Activated CD8-positive, alpha-beta memory T cell treated with anti-CD3 and anti-CD28 coated beads, Interleukin-2, amount 10 ng/mL, durations not matched to agents 7 days and 5 days (primary cell): ENCODE measurements at regions not wholly inside any gene's neighbourhood (a gene's known extent, or its start where the extent isn't known, plus 50 kb on each side); places are given as distances from the start of the nearest gene placed in this dataset.

Source experiments
- ATAC-seq: fragments of 150-1000 bp; cut with Tn5 transposase; one replicate; pipeline ENCODE4 v1.10.0; 2021; ENCODE audit warnings: moderate library complexity
- CTCF ChIA-PET: fragments of 350-600 bp; sonication (Branson Sonifier 250); formaldehyde crosslinking; loops from one replicate; lab custom pipeline; 2021; ENCODE audit warnings: antibody characterized with exemption; lab: Charles Lee
- DNase-seq: peaks from one replicate; pipeline ENCODE4 v3.0.0-alpha.2; 2020
- H3K27ac Mint-ChIP-seq: one replicate; pipeline ENCODE4 v1.8.0; 2021; ENCODE audit warnings: mild to moderate bottlenecking, mixed read lengths
- H3K27me3 Mint-ChIP-seq: one replicate; pipeline ENCODE4 v1.8.0; 2021; ENCODE audit warnings: mixed read lengths
- H3K36me3 Mint-ChIP-seq: one replicate; pipeline ENCODE4 v1.8.0; 2021; ENCODE audit warnings: mild to moderate bottlenecking, mixed read lengths
- H3K4me1 Mint-ChIP-seq: one replicate; pipeline ENCODE4 v1.8.0; 2021; ENCODE audit warnings: mixed read lengths
- H3K4me3 Mint-ChIP-seq: one replicate; pipeline ENCODE4 v1.8.0; 2021; ENCODE audit warnings: mild to moderate bottlenecking, moderate library complexity, mixed read lengths
- H3K9me3 Mint-ChIP-seq: one replicate; pipeline ENCODE4 v1.8.0; 2022; ENCODE audit warnings: low read depth, mixed read lengths

DNA sequence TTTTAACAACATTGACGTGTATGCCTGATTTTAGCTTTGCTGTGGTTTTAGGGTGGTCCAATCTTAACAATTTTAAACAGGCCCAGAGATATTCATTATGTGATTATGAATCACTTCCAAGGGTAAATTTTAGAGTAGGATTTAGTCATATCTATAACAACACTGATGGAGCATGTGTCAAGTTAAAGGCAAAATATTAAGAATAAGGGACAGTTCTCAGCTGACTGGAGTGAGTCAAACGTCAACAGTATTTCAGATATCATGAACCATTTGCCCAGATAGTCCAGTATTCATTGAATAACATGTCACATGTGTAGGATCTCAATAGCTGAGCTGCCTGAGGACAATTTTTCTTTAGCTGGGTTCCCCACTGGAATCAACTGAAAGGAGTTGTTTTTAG is 61.3 kb upstream of the VCX2 start:
- Mint-ChIP-seq H3K4me3 (no peak overlapping the region), H3K9me3 (no peaks in the 10 kb centered on the region), H3K27ac (no peak overlapping the region), H3K4me1 (no peaks in the 10 kb centered on the region), H3K36me3 (no peaks in the 10 kb centered on the region), H3K27me3 (no peaks in the 10 kb centered on the region)
- no peak for DNase-seq
- ATAC-seq = no peak
- CTCF ChIA-PET = no interaction called here

DNA sequence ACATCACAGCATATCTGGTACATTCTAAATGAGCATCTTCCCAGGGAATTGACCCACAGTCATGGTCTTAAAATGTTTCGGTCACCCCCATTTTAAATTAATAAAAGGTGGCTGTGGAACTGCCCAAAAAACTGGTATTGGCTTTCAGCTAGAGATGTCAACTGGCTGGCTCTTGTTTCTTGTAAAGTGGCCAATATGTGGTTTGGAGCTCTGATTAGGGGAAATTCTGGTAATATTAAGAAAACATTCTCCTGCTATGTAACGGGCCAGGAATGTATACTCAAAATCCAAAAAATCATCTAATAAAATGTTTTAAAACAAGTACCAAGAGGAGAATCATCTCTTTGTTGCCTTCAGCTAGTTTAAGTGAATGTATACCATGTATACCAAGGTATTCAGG is 62.0 kb upstream of the VCX2 start:
- ATAC-seq (no peak), DNase-seq (no peak)
- H3K4me3 Mint-ChIP-seq = no peak overlapping the region
- no peaks in the 10 kb centered on the region for H3K9me3 Mint-ChIP-seq
- H3K27me3 Mint-ChIP-seq = no peaks in the 10 kb centered on the region
- no peaks in the 10 kb centered on the region for H3K36me3 Mint-ChIP-seq
- CTCF ChIA-PET = no interaction called here
- H3K4me1 Mint-ChIP-seq = no peaks in the 10 kb centered on the region
- no peak overlapping the region for H3K27ac Mint-ChIP-seq

DNA sequence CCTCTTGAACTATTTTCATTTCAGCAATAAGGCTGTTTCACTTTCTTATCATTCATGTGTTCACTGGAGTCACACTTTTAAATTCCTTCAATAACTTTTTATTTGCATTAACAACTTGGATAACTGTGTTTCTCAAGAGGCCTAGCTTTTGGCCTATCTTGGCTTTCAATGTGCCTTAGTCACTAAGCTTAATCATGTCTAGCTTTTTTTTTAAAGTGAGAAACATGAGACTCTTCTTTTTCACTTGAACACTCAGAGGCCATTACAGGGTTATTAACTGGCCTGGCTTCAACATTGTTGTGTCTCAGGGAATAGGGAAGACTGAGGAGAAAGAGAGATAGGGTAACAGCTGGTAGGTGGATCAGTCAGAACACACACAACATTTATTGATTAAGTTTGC is 64.0 kb upstream of the VCX2 start:
- Mint-ChIP-seq H3K9me3 (no peaks in the 10 kb centered on the region), H3K4me1 (no peaks in the 10 kb centered on the region), H3K4me3 (no peak overlapping the region), H3K27me3 (no peaks in the 10 kb centered on the region), H3K36me3 (no peaks in the 10 kb centered on the region), H3K27ac (no peak overlapping the region)
- CTCF ChIA-PET = no interaction called here
- DNase-seq (no peak), ATAC-seq (no peak)

DNA sequence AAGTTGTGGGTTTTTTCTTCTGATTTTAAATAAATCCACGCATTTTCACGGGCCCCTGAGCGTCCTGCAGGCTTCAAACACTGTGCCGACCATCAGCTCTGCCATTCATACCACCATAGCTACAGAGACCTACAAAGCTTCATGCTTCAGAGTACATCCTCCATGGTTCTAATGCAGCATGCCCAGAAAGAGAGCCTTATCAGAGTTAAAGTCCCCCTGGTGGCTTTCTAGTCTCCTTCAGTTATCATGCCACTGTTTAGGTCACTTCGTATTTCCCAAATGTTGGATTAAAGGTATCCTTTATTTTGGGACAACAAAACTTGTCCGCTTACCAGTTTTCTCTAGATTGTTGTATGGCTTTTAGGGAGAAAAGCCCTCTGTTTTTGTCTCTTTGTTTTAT is 66.7 kb upstream of the VCX2 start:
- H3K4me3 Mint-ChIP-seq = no peak overlapping the region
- H3K9me3 Mint-ChIP-seq = no peaks in the 10 kb centered on the region
- H3K27me3 Mint-ChIP-seq = no peaks in the 10 kb centered on the region
- no peak for DNase-seq
- no peak for ATAC-seq
- H3K36me3 Mint-ChIP-seq = no peaks in the 10 kb centered on the region
- H3K27ac Mint-ChIP-seq = no peak overlapping the region
- no peaks in the 10 kb centered on the region for H3K4me1 Mint-ChIP-seq
- CTCF ChIA-PET = no interaction called here

DNA sequence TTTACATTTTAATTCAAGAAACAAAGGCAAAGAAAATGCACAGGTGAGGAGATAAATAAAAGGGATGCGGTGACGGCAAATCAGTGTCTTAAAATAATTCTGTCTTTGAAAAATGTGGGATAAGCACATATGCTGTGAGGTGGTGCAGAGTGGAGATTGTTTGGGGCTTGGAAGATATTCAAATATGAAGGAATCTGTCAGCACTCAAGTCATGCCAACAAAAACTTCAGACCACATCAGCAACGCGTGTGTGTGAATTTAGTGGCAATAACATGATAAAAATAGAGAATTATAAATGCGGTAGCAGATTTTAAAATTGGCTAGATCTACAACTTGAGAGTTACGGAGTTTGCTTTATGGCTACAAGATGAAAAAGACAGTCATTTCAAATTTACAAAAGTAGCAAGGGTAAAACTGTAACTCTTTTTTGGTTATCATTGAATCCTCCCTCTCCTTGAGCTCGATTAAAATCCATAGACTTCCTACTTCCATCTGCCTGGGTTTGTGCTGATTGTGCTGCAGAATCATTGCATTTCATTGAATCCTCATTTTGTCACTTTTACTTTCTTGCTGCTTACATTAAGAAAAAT is 71.5 kb upstream of the VCX2 start:
- no peaks in the 10 kb centered on the region for H3K27me3 Mint-ChIP-seq
- no peaks in the 10 kb centered on the region for H3K36me3 Mint-ChIP-seq
- H3K4me1 Mint-ChIP-seq = no peaks in the 10 kb centered on the region
- no peaks in the 10 kb centered on the region for H3K9me3 Mint-ChIP-seq
- H3K27ac Mint-ChIP-seq = no peak overlapping the region
- CTCF ChIA-PET = no interaction called here
- no peak overlapping the region for H3K4me3 Mint-ChIP-seq
- ATAC-seq (no peak), DNase-seq (no peak)

DNA sequence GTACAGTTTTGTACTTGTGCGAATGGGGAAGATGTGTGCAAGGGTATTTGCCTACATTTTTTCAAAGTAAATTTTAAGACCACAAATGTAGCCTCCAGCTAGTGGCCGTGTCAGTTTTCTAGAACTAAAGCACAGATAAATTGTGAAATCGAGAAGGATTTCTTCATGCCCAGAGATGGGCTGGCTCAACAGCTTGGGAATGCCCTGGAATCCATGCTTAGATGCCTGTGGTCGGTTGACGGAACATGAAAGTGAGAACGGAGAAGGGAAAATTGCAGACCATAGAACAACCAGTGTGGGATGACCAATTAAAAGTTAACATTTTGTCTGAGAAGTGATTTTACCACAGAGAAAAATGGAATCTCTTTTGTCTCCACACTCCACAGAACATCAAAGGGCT is 73.2 kb upstream of the VCX2 start:
- ATAC-seq = no peak
- no peaks in the 10 kb centered on the region for H3K9me3 Mint-ChIP-seq
- H3K4me3 Mint-ChIP-seq = no peak overlapping the region
- CTCF ChIA-PET = no interaction called here
- H3K27ac Mint-ChIP-seq = no peak overlapping the region
- no peaks in the 10 kb centered on the region for H3K36me3 Mint-ChIP-seq
- no peak for DNase-seq
- no peaks in the 10 kb centered on the region for H3K27me3 Mint-ChIP-seq
- no peaks in the 10 kb centered on the region for H3K4me1 Mint-ChIP-seq

DNA sequence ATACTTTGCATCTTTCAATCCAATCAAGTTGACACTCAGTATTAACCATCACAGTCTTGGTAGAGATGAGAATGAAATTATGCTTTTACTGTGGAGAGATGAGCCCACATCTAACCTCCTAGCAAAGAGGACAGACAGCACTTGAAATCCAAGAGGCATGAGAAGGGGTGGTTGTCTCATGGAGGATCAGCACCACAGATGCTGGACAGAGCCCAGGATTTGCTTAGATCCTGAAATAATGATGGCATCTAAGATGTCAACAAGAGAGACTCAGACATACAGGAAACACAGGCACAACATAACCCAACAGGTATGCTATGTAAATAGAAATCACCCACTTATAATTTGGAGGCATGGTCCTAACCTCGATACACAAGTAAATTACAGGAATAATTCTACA is 74.3 kb upstream of the VCX2 start:
- ATAC-seq = no peak
- CTCF ChIA-PET = no interaction called here
- no peak overlapping the region for H3K4me3 Mint-ChIP-seq
- no peaks in the 10 kb centered on the region for H3K36me3 Mint-ChIP-seq
- H3K27ac Mint-ChIP-seq = no peak overlapping the region
- no peaks in the 10 kb centered on the region for H3K27me3 Mint-ChIP-seq
- H3K9me3 Mint-ChIP-seq = no peaks in the 10 kb centered on the region
- no peaks in the 10 kb centered on the region for H3K4me1 Mint-ChIP-seq
- no peak for DNase-seq

DNA sequence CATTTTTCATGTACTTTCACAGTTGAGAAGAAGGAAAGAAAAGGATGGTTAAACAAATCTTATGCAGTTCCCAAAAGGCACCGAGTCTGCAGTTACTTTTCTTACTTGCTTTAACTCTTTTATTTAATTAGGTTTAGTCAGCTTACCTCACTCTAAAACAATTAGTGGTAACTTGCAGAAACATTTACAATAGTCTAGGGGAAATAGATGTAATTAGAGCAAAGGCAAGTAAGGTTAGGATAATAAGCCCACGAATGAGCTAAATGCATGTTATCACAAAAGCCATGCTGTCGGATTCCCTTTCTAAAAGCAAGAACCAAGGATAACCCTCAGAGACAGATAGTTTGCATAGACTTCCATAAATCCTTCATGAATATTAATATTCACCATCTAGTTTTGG is 82.0 kb upstream of the VCX2 start:
- Mint-ChIP-seq H3K27ac (no peak overlapping the region), H3K36me3 (no peaks in the 10 kb centered on the region), H3K4me3 (no peak overlapping the region), H3K4me1 (no peaks in the 10 kb centered on the region), H3K9me3 (no peaks in the 10 kb centered on the region), H3K27me3 (no peaks in the 10 kb centered on the region)
- CTCF ChIA-PET = no interaction called here
- ATAC-seq (no peak), DNase-seq (no peak)

DNA sequence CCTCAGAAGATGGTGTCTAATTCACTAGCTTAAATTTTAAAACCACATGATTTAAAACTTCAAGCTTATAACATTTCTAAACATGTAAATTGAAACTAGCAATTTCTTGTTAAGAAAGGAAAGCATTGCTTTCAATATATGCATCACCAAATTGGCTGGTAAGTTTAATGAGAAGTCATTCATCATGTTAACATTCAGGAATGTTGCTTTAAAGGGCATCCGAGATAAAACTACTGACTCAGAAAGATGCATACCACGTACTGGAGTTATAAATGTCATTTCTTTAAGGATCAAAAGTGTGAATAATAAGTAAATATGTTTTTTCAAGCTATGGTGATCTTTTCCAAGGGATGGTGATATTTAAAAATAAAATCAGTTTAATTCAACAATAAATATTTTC is 83.3 kb upstream of the VCX2 start:
- Mint-ChIP-seq H3K9me3 (no peaks in the 10 kb centered on the region), H3K4me3 (no peak overlapping the region), H3K36me3 (no peaks in the 10 kb centered on the region), H3K4me1 (no peaks in the 10 kb centered on the region), H3K27me3 (no peaks in the 10 kb centered on the region), H3K27ac (no peak overlapping the region)
- CTCF ChIA-PET = no interaction called here
- no peak for DNase-seq
- ATAC-seq = no peak

DNA sequence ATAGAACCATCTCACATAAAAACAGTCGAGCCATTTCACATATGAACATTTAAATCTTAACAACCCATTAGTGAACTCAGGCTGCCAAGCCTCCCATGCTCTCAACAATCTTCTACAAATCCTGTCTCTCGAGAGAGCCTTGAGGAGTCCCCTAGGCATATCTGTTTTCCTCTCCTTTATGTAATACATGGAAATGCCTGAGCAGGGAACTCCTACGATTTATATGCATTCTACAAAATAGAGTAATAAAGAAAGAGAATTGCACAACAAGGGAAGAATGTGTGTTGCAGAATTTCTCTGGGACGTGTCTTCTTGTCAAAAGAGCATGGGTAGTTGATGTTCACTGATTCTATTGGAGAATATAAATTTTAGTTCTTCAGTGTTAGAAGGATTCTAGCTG is 101.8 kb upstream of the VCX2 start:
- DNase-seq (no peak), ATAC-seq (no peak)
- CTCF ChIA-PET = no interaction called here
- Mint-ChIP-seq H3K36me3 (no peaks in the 10 kb centered on the region), H3K27me3 (no peaks in the 10 kb centered on the region), H3K27ac (no peak overlapping the region), H3K9me3 (peaks cover 3% of the 10 kb centered on the region), H3K4me1 (no peaks in the 10 kb centered on the region), H3K4me3 (no peak overlapping the region)

DNA sequence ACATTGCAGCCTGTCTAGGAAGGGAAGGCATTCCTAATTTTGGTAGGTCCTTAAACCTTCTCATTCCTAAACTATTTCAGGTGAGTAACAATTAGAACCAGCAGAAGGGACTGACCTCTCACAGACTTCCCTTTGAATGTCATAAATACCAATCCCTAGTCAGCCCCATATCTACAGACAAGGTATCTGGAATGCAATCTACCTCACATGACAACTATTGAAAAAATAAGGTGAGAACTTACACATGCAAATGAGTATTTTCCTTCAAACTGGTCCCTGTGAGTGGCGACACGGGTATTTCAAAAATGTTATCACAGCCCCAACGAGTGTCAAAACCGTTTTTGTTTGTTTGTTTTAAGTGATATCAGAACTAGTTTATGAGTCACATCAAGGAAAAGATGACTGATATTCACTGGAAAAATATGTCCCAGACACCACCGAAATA is 102.4 kb upstream of the VCX2 start:
- Mint-ChIP-seq H3K27me3 (no peaks in the 10 kb centered on the region), H3K9me3 (peaks cover 3% of the 10 kb centered on the region), H3K36me3 (no peaks in the 10 kb centered on the region), H3K27ac (no peak overlapping the region), H3K4me1 (no peaks in the 10 kb centered on the region), H3K4me3 (no peak overlapping the region)
- CTCF ChIA-PET = no interaction called here
- DNase-seq (no peak), ATAC-seq (no peak)

DNA sequence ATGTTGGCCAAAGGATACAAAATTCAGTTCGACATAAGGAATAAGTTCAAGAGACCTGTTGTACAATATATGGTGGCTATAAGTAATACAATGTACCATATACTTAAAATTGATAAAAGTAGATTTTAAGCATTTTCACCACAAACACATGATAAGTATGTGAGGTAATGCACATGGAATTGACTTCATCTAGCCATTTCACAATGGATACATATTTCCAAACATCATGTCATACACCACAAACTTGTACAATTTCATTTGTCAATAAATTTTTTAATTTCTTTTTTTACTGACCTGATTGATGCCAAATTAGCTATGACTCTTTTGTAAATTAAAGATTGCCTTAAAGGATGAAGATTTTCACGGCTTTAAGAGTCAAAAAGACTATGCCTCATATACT is 103.1 kb upstream of the VCX2 start:
- CTCF ChIA-PET = no interaction called here

DNA sequence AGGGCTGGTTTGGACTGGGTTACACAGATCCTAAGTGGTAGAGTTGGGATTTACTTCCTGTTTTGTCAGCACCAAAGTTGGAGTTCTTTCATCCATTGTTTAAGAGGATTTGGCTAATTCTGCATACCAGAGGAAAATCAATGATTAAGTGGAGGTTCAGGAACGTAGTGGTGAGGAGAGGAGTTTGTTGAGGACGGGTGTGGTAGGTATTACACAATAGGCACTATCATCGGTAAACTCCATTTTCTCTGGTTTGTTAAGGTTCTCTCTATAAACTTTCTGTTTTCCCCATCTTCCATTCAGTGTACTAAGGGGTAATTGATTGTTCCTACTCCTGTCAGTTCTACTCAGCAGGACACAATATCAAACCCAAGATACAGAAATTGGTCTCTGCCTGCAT is 107.5 kb upstream of the VCX2 start:
- Mint-ChIP-seq H3K9me3 (peaks cover 3% of the 10 kb centered on the region), H3K27ac (no peak overlapping the region)

More for the DNA sequence above, 103.1 kb upstream of the VCX2 start:
- H3K4me1 Mint-ChIP-seq = no peaks in the 10 kb centered on the region
- ATAC-seq = no peak
- H3K4me3 Mint-ChIP-seq = no peak overlapping the region
- peaks cover 3% of the 10 kb centered on the region for H3K9me3 Mint-ChIP-seq
- no peaks in the 10 kb centered on the region for H3K27me3 Mint-ChIP-seq
- no peaks in the 10 kb centered on the region for H3K36me3 Mint-ChIP-seq
- no peak overlapping the region for H3K27ac Mint-ChIP-seq
- DNase-seq = no peak

DNA sequence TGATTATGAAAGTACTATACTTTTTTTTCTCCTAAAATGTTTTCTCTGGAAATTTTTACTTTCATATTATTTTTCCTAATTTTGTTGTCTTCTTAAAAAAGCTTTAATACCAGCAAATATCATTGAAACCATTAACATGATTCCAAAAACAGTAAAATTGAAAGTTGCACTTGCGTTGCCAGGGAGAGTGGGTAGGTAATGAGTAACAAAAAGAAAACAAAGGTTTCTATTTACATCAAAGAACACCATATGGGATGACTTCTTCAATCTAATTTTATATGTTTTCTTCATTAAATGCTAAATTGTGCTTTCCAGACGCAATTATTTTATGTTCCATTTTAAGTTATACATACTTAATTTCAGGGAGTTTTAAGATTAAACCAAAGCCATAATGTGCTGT is 108.3 kb upstream of the VCX2 start:
- CTCF ChIA-PET = no interaction called here

More for the DNA sequence above, 107.5 kb upstream of the VCX2 start:
- Mint-ChIP-seq H3K4me1 (no peaks in the 10 kb centered on the region), H3K27me3 (no peaks in the 10 kb centered on the region), H3K36me3 (no peaks in the 10 kb centered on the region), H3K4me3 (no peak overlapping the region)
- CTCF ChIA-PET = no interaction called here
- no peak for ATAC-seq
- no peak for DNase-seq

DNA sequence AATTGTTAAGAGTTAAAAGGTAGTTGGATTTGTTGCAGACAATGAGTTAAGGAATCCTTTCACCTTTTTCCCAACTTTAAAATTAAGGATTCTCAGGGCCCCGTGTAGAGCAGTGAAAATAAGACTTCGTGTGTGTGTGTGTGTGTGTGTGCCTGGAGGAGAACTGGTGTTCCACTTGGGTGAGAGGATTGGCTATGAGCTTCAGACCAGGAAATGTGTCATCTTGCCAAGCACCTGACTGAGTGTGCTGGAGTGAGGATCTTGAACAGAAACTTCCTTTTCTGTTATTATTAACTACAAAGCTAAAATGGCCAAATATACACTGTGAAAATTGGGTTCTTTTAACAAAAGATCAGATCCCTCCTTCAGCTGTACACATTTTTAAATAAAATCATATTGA is 113.1 kb upstream of the VCX2 start:
- no peak for DNase-seq
- ATAC-seq = no peak
- H3K27me3 Mint-ChIP-seq = no peaks in the 10 kb centered on the region
- no peaks in the 10 kb centered on the region for H3K36me3 Mint-ChIP-seq
- no peak overlapping the region for H3K4me3 Mint-ChIP-seq
- CTCF ChIA-PET = no interaction called here
- H3K27ac Mint-ChIP-seq = no peak overlapping the region
- H3K4me1 Mint-ChIP-seq = no peaks in the 10 kb centered on the region
- H3K9me3 Mint-ChIP-seq = no peaks in the 10 kb centered on the region

More for the DNA sequence above, 108.3 kb upstream of the VCX2 start:
- Mint-ChIP-seq H3K9me3 (peaks cover 3% of the 10 kb centered on the region), H3K4me3 (no peak overlapping the region), H3K27ac (no peak overlapping the region), H3K36me3 (no peaks in the 10 kb centered on the region), H3K4me1 (no peaks in the 10 kb centered on the region), H3K27me3 (no peaks in the 10 kb centered on the region)
- ATAC-seq (no peak), DNase-seq (no peak)
